K562 (cell line): ENCODE measurements at regions not wholly inside any gene's neighbourhood (a gene's known extent, or its start where the extent isn't known, plus 50 kb on each side); places are given as distances from the start of the nearest gene placed in this dataset.

Experiments used
- BRD4 ChIP-seq: fragments of 200-600 bp; sonication (generic); IDR thresholded peaks from 2 replicates; pipeline ENCODE4 v1.6.1; 2017; ENCODE audit warnings: inconsistent platforms
- EGR1 ChIP-seq: fragments of 450-650 bp; conservative IDR thresholded peaks from 2 replicates; pipeline ENCODE4 v1.6.1; 2017; ENCODE audit warnings: mild to moderate bottlenecking
- FUS ChIP-seq: fragments of 200-400 bp; formaldehyde crosslinking; optimal IDR thresholded peaks from 2 replicates; pipeline ENCODE3; 2017; ENCODE audit warnings: low read depth, low read length
- GABPA ChIP-seq: fragments of 200-800 bp; sonication (Bioruptor generic); conservative IDR thresholded peaks from 2 replicates; pipeline ENCODE4 v1.6.1; 2016; ENCODE audit warnings: low read depth, missing genetic modification characterization, missing compliant biosample characterization
- PHF21A ChIP-seq: fragments of 450-650 bp; IDR thresholded peaks from 2 replicates; pipeline ENCODE4 v1.6.1; 2017; ENCODE audit warnings: low read depth, borderline replicate concordance
- POLR2AphosphoS2 ChIP-seq: IDR thresholded peaks from 2 replicates; pipeline ENCODE4 v1.6.1; 2012; ENCODE audit warnings: low read length, improper control_type of control experiment
- POLR2AphosphoS5 ChIP-seq: IDR thresholded peaks from 2 replicates; pipeline ENCODE4 v1.6.1; 2011; ENCODE audit warnings: mild to moderate bottlenecking, low read depth, low read length, moderate library complexity; ENCODE audit not compliant: control insufficient read depth, insufficient read depth
- TAF15 ChIP-seq: fragments of 200-400 bp; formaldehyde crosslinking; IDR thresholded peaks from 2 replicates; pipeline ENCODE4 v1.6.1; 2017; ENCODE audit warnings: mild to moderate bottlenecking, low read depth, low read length, moderate library complexity
- TRIM24 ChIP-seq, 2 experiments: fragments of 450-650 bp; IDR thresholded peaks; 2 replicates each; pipeline ENCODE4 v1.6.1; 2016
- ZNF121 ChIP-seq: sonication (generic); formaldehyde crosslinking; conservative IDR thresholded peaks from 2 replicates; pipeline ENCODE4 v1.8.0; 2022; ENCODE audit warnings: missing genetic modification reagents
- TF ChIP-seq, protein P1 (sequence below), 3 experiments: IDR thresholded peaks in 2 of 3; conservative IDR thresholded peaks in 1 of 3; 2 replicates each; pipeline ENCODE4 v1.5.1; 2011 to 2012; ENCODE audit warnings: low read length in 3 of 3, mild to moderate bottlenecking in 3 of 3, control low read depth in 2 of 3, improper control_type of control experiment in 1 of 3, inconsistent platforms in 1 of 3, low read depth in 1 of 3, mixed read lengths in 1 of 3, moderate library complexity in 1 of 3; ENCODE audit not compliant: insufficient read depth in 2 of 3
- TF ChIP-seq, protein P2 (sequence below): sonication (generic); formaldehyde crosslinking; IDR thresholded peaks from 2 replicates; pipeline ENCODE4 v1.8.1; 2022; ENCODE audit warnings: missing genetic modification reagents
- TF ChIP-seq, protein P3 (sequence below), 2 experiments: fragments of 450-650 bp; formaldehyde crosslinking in 1 of 2; IDR thresholded peaks; 2 replicates each; pipeline versions ENCODE4 v1.4.0 to v1.6.1; 2014 to 2020; ENCODE audit warnings: mild to moderate bottlenecking in 2 of 2, borderline replicate concordance in 1 of 2, low read depth in 1 of 2
- TF ChIP-seq, protein P4 (sequence below): sonication (generic); formaldehyde crosslinking; IDR thresholded peaks from 2 replicates; pipeline ENCODE4 v1.9.0; 2022; ENCODE audit warnings: mild to moderate bottlenecking, missing genetic modification reagents

DNA sequence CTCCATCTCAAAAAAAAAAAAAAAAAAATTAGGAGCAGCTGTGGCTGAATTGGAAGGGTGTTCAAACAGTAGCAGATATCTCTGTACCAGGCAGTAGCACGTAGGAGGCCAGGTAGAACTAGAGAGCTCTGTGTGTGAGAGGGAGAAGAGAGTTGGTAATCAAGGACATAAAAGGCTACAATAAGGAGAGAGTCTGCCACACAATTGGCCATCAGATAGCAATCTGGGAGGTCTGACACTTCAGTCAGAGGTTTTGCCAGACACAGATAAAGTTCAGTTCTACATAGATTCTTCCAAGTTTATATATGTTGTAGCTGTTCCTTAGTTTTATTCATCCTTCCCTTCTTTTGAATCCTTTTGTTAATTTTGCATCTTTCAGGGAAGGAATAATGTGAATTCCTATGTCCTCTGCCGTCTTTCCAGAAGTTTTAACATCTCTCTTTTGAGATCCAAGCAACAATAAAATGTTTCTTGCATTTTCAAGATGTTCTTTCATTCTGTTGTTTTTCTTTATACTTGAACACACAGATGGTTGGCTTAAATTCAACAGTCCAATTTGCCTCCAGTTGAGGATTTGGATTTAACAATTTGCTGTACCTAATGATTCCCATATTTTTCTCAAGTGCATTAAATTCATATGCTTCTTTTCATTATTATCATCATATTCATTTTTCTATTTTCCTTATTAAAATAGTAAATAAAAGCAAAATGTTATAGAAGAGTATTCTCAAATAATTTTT lies 600.3 kb upstream of the GCFC2 start:
- no peak for TF ChIP-seq GABPA (tag)
- TF ChIP-seq, protein P1, sequence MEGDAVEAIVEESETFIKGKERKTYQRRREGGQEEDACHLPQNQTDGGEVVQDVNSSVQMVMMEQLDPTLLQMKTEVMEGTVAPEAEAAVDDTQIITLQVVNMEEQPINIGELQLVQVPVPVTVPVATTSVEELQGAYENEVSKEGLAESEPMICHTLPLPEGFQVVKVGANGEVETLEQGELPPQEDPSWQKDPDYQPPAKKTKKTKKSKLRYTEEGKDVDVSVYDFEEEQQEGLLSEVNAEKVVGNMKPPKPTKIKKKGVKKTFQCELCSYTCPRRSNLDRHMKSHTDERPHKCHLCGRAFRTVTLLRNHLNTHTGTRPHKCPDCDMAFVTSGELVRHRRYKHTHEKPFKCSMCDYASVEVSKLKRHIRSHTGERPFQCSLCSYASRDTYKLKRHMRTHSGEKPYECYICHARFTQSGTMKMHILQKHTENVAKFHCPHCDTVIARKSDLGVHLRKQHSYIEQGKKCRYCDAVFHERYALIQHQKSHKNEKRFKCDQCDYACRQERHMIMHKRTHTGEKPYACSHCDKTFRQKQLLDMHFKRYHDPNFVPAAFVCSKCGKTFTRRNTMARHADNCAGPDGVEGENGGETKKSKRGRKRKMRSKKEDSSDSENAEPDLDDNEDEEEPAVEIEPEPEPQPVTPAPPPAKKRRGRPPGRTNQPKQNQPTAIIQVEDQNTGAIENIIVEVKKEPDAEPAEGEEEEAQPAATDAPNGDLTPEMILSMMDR (IDR thresholded peaks at IDR 0.05 in 2 of 3, conservative IDR thresholded peaks at IDR 0.05 in 1 of 3; ENCODE audit: insufficient read depth in 2 of 3, low read depth in 1 of 3, low read length in 3 of 3): no peak
- TF ChIP-seq BRD4: no peak
- no peak for TF ChIP-seq TRIM24 (IDR thresholded peaks at IDR 0.05)
- no peak for TF ChIP-seq POLR2AphosphoS2
- no peak for TF ChIP-seq EGR1
- no peak for TF ChIP-seq POLR2AphosphoS5
- TF ChIP-seq, protein P2, sequence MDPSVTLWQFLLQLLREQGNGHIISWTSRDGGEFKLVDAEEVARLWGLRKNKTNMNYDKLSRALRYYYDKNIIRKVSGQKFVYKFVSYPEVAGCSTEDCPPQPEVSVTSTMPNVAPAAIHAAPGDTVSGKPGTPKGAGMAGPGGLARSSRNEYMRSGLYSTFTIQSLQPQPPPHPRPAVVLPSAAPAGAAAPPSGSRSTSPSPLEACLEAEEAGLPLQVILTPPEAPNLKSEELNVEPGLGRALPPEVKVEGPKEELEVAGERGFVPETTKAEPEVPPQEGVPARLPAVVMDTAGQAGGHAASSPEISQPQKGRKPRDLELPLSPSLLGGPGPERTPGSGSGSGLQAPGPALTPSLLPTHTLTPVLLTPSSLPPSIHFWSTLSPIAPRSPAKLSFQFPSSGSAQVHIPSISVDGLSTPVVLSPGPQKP (CRISPR knock-in tag): no peak
- TF ChIP-seq PHF21A: no peak
- TF ChIP-seq, protein P3, sequence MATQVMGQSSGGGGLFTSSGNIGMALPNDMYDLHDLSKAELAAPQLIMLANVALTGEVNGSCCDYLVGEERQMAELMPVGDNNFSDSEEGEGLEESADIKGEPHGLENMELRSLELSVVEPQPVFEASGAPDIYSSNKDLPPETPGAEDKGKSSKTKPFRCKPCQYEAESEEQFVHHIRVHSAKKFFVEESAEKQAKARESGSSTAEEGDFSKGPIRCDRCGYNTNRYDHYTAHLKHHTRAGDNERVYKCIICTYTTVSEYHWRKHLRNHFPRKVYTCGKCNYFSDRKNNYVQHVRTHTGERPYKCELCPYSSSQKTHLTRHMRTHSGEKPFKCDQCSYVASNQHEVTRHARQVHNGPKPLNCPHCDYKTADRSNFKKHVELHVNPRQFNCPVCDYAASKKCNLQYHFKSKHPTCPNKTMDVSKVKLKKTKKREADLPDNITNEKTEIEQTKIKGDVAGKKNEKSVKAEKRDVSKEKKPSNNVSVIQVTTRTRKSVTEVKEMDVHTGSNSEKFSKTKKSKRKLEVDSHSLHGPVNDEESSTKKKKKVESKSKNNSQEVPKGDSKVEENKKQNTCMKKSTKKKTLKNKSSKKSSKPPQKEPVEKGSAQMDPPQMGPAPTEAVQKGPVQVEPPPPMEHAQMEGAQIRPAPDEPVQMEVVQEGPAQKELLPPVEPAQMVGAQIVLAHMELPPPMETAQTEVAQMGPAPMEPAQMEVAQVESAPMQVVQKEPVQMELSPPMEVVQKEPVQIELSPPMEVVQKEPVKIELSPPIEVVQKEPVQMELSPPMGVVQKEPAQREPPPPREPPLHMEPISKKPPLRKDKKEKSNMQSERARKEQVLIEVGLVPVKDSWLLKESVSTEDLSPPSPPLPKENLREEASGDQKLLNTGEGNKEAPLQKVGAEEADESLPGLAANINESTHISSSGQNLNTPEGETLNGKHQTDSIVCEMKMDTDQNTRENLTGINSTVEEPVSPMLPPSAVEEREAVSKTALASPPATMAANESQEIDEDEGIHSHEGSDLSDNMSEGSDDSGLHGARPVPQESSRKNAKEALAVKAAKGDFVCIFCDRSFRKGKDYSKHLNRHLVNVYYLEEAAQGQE (IDR thresholded peaks at IDR 0.05; ENCODE audit: borderline replicate concordance): no peak
- TF ChIP-seq, protein P3 (CRISPR knock-in tag; IDR thresholded peaks at IDR 0.05; ENCODE audit: low read depth): no peak
- no peak for TF ChIP-seq FUS
- TF ChIP-seq TAF15: no peak
- no peak for TF ChIP-seq ZNF121
- TF ChIP-seq, protein P4, sequence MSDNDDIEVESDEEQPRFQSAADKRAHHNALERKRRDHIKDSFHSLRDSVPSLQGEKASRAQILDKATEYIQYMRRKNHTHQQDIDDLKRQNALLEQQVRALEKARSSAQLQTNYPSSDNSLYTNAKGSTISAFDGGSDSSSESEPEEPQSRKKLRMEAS (CRISPR knock-in tag): no peak
